PC-9 (cell line): ENCODE measurements at regions not wholly inside any gene's neighbourhood (a gene's known extent, or its start where the extent isn't known, plus 50 kb on each side); places are given as distances from the start of the nearest gene placed in this dataset.

Experiments used
- EZH2 ChIP-seq: fragments of 200-600 bp; sonication (generic); IDR thresholded peaks from 2 replicates; pipeline ENCODE4 v1.8.0; 2017; ENCODE audit warnings: antibody characterized with exemption, low read depth
- TF ChIP-seq, protein P1 (sequence below): fragments of 200-600 bp; sonication (generic); conservative IDR thresholded peaks from 2 replicates; pipeline ENCODE4 v1.6.1; 2017; ENCODE audit warnings: mixed run types, antibody characterized with exemption, mild to moderate bottlenecking, moderate library complexity

DNA sequence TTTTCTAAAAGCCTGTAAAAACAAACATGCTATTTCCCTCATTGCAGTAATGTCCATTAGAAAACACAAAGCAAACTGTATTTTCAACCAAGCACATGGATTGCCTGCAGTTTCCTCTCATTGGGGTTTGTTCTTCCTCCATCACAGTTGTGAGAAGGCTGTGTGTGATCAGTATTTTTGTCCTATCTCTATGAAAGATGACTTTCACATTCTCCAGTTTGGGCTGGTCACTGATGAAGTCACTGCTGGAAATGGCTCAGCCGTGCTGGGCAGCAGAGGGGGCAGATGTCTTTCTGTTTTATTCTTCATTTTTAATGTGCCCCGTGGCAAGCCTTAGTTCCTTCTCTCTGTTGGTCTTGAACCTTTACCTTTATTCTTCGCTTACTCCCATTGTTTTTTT lies 288.9 kb upstream of the MPDZ start:
- TF ChIP-seq, protein P1, sequence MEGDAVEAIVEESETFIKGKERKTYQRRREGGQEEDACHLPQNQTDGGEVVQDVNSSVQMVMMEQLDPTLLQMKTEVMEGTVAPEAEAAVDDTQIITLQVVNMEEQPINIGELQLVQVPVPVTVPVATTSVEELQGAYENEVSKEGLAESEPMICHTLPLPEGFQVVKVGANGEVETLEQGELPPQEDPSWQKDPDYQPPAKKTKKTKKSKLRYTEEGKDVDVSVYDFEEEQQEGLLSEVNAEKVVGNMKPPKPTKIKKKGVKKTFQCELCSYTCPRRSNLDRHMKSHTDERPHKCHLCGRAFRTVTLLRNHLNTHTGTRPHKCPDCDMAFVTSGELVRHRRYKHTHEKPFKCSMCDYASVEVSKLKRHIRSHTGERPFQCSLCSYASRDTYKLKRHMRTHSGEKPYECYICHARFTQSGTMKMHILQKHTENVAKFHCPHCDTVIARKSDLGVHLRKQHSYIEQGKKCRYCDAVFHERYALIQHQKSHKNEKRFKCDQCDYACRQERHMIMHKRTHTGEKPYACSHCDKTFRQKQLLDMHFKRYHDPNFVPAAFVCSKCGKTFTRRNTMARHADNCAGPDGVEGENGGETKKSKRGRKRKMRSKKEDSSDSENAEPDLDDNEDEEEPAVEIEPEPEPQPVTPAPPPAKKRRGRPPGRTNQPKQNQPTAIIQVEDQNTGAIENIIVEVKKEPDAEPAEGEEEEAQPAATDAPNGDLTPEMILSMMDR, result no peak
- TF ChIP-seq EZH2, result no peak
